Gastrocnemius medialis (tissue), 4 donors: ENCODE measurements at regions not wholly inside any gene's neighbourhood (a gene's known extent, or its start where the extent isn't known, plus 50 kb on each side); places are given as distances from the start of the nearest gene placed in this dataset.

Experiments used
- POLR2A ChIP-seq, 2 donors: fragments of 450-650 bp; IDR thresholded peaks; one replicate each; pipeline ENCODE4 v1.6.1; 2017; ENCODE audit warnings: antibody characterized with exemption in 2 of 2, mild to moderate bottlenecking in 2 of 2, moderate library complexity in 2 of 2
- TF ChIP-seq, protein P1 (sequence below), 5 experiments: fragments of 450-650 bp in 3 of 5; fragments of 200-600 bp in 2 of 5; sonication (generic) in 2 of 5; IDR thresholded peaks in 4 of 5; conservative IDR thresholded peaks in 1 of 5; 1 replicate in 4 of 5; 2 replicates in 1 of 5; pipeline ENCODE4 v1.5.1; 2016 to 2019; ENCODE audit warnings: antibody characterized with exemption in 5 of 5, mild to moderate bottlenecking in 3 of 5, moderate library complexity in 3 of 5

DNA sequence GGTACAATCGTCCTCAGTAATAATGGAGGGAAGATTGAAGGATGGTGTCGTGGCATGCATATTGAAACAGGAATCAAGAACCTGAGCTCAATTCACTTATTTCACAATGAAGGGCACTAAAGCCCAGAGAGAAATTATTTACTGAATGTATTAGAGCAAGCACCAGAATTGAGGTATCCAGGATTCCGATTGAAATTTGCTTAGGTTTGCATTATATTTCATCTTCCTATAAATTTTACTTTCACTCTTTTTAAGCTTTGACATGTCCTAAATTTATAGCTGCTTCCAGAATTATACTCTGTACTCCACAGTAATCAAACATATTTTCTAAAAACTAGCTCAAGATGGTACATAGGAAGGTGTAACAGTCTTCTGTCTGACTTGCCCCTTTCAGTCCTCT lies 454.9 kb upstream of the HTR2A start:
- no peak for TF ChIP-seq POLR2A (IDR thresholded peaks at IDR 0.05)
- TF ChIP-seq, protein P1, sequence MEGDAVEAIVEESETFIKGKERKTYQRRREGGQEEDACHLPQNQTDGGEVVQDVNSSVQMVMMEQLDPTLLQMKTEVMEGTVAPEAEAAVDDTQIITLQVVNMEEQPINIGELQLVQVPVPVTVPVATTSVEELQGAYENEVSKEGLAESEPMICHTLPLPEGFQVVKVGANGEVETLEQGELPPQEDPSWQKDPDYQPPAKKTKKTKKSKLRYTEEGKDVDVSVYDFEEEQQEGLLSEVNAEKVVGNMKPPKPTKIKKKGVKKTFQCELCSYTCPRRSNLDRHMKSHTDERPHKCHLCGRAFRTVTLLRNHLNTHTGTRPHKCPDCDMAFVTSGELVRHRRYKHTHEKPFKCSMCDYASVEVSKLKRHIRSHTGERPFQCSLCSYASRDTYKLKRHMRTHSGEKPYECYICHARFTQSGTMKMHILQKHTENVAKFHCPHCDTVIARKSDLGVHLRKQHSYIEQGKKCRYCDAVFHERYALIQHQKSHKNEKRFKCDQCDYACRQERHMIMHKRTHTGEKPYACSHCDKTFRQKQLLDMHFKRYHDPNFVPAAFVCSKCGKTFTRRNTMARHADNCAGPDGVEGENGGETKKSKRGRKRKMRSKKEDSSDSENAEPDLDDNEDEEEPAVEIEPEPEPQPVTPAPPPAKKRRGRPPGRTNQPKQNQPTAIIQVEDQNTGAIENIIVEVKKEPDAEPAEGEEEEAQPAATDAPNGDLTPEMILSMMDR (IDR thresholded peaks at IDR 0.05 in 4 of 5, conservative IDR thresholded peaks at IDR 0.05 in 1 of 5): no peak
